CD4-positive, alpha-beta T cell treated with Interleukin-15 for 1 hour (primary cell): ENCODE measurements at regions not wholly inside any gene's neighbourhood (a gene's known extent, or its start where the extent isn't known, plus 50 kb on each side); places are given as distances from the start of the nearest gene placed in this dataset.

Source experiments
- DNase-seq: peaks from one replicate; pipeline ENCODE4 v3.0.0-alpha.2; 2020

GRCh38 chr5:168195110-168195509 lies 96.3 kb upstream of the WWC1 start:
- DNase-seq, result no peak

DNA sequence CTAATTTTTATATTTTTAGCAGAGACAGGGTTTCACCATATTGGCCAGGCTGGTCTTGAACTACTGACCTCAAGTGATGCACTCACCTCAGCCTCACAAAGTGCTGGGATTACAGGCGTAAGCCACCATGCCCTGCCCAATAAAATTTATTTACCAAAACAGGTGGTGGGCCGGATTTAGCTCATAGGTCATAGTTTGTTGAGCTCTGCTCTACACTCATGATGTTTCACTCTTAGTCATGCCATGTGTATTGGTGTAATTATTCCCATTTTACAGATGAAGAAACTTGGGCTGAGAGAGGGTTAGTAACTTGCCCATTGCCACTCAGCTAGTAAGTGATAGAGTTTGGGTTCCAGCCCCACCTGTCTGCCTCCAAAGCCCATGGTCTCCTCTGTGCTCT lies 93.1 kb upstream of the WWC1 start:
- DNase-seq, result no peak

DNA sequence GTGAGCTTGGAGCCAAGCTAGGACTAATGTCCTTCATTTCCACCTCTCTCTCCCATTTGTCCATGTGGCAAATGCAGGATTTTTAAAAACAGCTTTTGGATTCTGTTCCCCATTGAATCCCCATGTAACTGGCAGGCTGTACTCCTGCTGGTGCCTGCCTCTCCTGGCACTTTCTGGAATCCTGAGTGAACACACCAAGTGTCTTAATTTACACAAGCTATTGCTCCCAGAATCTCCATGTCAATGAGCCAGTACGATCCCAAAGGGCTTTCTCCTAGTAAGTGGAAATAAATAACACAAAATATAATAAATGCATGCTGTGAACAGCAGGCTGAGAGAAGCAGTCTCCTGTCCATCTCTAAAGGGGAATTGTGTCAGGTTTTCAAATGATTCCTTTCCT lies 88.4 kb upstream of the WWC1 start:
- no peak for DNase-seq

GRCh38 chr5:168204165-168204564 lies 87.3 kb upstream of the WWC1 start:
- DNase-seq, result no peak

DNA sequence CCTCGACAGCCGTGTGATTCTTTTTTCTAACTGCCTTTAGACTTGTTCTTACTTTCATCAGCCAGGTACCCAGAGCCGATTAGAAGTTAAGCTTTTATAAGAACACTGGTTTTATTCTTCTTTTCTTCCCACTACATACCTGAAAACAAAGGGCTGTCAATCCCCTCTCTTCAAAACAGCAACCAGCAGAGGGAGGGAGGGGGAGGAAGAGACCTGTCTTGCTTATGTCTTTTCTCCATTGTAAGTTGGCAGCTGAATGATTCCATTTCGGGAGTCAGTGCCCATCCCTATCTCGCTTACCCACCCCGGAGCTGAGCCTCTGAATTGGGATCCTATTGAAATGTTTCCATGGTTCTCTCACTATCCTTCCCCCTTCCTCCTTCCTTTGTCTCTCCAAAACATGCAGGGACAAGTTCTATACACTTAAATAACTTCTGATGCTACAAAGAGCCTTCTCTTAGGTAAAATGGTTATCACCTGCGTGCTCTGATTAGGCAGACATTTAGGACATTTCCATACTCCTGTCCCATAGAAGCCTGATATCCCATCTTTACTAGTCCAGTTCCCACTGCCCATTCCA lies 83.9 kb upstream of the WWC1 start:
- no peak for DNase-seq

DNA sequence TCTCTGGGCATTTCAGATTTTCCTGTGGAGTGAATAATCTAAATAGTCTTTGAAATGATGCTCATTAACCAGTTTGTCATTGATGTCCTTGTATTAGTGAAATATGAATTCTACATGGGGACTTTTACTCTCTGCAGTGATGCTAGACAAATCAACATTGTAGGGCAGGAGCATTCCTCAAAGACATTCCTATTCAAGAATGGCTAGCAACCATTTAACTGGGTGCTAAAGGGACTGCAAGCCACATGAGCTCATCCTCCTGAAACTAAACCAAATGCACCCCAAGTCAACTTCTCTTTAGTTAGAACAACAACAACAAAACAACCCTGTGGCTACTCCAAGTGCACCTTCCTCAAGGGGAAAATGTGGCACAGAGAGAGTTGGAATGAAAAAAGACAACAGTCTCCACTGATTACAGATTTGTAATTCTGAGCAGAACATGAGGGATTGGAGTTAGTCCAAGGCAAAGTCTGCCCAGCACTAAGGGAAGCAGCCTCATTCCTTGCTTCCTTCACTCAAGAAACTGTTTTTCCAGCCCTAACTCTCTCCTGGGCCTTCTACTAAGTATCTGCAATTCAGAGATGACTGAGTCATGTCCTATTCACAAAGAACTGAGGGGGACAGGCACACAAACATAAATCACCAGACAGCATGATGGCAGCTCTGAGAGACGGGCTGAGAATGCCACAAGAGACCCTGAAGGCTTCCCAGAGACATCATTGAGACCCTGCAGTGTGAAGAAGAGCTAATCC lies 82.0 kb upstream of the WWC1 start:
- DNase-seq, result no peak

GRCh38 chr5:168209997-168210396 lies 81.4 kb upstream of the WWC1 start:
- DNase-seq, result no peak

GRCh38 chr5:168211245-168211644 lies 80.2 kb upstream of the WWC1 start:
- no peak for DNase-seq

DNA sequence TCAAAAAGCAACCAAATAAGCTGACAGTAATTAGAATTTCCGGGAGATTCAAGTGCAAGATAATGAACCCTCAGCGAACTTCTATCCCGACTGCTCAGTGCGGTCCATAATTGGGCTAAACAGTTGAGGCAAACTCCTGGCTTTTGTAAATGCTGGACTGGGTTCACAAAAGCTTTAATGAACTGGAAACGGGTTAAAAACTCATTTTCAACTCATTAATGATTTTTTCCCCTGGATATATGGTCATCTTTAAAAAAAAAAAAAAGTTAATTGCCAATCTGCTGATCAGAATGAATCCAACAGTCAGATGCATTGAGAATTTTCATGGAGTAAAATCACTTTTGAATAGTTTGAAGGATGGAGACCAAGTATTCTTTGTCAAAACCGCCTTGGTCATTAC lies 79.5 kb upstream of the WWC1 start:
- DNase-seq, result no peak

GRCh38 chr5:168214071-168214470 lies 77.4 kb upstream of the WWC1 start:
- DNase-seq, result no peak

DNA sequence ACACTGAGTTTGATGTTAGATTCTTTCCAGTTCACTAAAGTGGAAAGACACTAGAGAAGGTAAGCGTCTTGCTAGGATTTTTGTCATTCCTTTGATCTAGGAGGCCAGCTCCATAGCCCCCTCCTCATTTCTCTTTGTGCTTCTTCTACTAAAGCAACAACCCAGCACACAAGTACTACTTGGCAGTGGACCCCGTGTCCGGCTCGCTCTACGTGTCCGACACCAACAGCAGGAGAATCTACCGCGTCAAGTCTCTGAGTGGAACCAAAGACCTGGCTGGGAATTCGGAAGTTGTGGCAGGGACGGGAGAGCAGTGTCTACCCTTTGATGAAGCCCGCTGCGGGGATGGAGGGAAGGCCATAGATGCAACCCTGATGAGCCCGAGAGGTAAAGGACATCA lies 76.6 kb upstream of the WWC1 start:
- no peak for DNase-seq

DNA sequence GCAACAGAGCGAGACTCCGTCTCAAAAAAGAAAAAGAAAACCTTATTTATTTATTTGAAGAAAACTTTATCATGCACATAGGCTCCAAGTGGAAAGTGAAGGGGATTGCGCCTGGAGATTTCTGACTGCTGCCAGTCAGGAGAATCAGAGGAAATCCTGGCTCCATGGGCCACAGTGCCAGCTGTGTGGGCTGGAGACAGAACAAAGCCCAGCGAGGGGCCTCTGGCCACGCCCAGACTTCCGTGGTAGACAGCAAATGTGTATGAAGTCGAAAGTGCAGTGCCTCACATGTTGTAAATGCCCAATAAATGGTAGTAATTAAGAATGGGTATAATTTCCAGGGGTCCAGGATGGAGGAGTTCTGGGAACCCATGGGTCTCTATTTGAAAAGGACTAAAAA lies 75.8 kb upstream of the WWC1 start:
- DNase-seq, result no peak

DNA sequence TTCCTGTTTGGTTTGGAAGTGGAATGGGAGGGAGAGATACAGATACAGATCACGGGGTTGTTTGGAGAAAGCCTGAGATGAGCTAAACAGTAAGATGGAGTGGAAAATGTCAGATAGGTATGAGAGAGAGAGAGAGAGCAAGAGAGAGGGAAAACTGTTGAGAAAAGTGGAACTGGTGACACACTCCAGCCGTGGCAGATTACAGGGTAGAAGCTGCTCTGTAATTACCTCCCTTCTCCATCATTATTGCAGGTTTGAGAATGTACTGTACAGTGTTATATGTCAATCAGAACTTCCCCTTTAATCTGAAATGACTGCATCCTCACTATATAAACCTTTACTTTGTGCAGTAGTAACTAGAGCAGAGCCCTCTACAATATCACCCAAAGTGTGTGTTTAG lies 74.5 kb upstream of the WWC1 start:
- DNase-seq, result no peak

DNA sequence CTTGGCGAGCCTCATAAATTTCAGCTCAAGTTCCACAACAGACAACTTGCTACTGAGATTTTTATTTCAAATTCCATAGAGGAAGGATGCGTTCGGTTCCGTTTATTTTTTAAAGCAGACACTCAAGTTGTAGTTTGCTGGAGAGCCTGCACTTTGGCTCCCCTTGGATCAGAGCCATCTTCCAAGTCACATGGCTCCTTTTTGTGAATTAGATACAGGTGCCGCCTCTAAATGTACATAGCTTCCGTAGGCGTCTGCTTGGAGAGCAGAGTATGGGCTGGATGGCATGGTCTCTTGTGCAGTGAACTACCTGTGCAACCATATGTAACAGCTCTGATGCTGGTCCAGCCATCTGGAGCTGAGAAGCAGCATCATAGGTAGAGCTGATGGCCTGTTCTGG lies 73.9 kb upstream of the WWC1 start:
- no peak for DNase-seq

DNA sequence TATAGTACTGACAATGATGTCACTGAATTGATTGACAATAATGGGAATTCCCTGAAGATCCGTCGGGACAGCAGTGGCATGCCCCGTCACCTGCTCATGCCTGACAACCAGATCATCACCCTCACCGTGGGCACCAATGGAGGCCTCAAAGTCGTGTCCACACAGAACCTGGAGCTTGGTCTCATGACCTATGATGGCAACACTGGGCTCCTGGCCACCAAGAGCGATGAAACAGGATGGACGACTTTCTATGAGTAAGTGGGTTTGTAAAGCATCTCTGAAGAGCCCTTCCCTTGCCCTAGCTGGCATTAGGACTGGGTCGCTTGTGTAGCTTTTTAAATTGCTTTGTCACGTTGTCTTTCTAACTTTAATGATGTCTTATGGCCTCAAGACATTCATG lies 72.7 kb upstream of the WWC1 start:
- no peak for DNase-seq

GRCh38 chr5:168219515-168220410 lies 71.7 kb upstream of the WWC1 start:
- DNase-seq, result no peak

DNA sequence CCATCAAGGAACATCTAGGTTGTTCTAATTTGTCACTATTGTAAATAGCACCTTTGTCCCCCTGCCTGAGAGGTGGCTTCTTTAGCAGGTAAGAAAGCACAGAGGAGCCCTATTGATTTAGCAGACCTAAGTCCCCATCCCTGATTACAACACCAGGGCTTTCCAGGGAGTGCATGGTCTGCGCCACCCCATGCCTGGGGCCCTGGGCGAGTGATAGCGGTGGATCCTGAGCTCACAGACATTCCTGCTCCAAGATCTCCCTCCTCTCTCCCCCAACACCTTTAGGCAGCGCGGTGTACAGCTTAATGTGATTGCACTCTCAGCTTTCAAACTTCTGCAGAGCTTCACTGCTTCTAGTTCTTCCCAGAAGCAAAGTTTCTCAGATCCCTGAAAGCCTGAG lies 67.4 kb upstream of the WWC1 start:
- DNase-seq, result no peak

GRCh38 chr5:168226012-168226411 lies 65.4 kb upstream of the WWC1 start:
- no peak for DNase-seq

- DNase-seq, result no peak
Measured at GRCh38 chr5:168227001-168227400, 64.4 kb upstream of the WWC1 start.

DNA sequence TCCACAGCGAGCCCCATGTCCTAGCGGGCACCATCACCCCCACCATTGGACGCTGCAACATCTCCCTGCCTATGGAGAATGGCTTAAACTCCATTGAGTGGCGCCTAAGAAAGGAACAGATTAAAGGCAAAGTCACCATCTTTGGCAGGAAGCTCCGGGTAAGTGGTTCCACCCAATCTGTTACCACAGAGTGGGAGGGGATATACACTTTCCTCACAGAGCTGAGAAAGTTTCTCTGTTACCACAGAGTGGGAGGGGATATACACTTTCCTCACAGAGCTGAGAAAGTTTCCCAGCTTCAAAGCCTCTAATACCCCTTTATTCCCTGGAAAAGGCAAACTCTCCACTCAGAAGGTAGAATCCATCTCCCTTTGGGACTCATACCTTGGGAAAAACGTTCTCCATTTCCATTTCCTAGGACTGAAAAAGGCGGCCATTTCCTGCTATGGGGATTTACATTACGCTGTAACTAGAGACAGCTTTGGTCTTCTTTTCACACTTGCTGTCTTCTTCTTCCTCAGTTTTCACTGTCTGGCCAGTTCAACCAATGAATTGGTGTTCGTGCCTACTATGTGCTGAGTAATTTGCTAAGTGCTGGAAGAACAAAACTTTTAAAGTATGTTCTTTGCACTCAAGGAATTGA lies 63.4 kb upstream of the WWC1 start:
- no peak for DNase-seq

GRCh38 chr5:168228668-168229067 lies 62.8 kb upstream of the WWC1 start:
- DNase-seq, result no peak

DNA sequence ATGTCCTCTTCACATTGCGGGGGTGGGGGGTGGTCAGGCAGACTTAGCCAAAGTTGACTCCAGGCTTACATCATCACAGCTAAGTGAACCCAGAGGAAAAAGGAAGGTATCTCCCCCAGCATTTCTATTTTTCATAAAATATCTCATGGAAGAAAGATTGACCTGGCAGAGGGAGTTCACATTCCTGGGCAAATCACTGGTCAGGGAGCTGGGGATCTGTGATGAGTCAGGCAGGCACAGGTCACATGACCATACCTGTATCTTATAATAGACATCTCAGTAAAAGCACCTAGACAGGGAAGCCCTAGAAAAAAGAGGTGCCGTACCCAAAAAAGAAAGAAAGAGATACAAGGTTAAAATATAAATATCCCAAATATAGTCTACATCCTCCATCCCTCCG lies 57.3 kb upstream of the WWC1 start:
- no peak for DNase-seq

DNA sequence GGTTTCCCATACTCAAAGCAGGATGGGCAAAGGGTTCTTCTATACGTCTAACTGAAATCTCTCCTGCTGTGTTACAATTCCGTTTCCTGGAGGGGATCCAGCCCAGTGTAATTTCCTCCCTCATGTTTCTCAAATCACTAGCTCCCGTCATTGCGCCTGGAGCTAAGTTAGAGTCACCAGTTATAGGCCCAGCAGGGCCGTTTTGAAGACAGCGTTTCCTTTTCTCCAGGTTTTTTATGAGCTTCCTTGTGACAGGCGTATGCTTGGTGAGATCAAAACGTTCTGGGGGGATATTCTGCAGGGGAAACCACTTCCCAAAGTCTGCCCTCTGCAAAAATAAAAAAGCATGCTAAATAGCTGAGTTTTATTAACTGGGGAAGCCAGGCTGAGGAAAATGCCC lies 53.0 kb upstream of the WWC1 start:
- DNase-seq, result no peak

GRCh38 chr5:168239325-168239724 lies 52.1 kb upstream of the WWC1 start:
- no peak for DNase-seq
